SK-N-SH (cell line): ENCODE measurements at regions not wholly inside any gene's neighbourhood (a gene's known extent, or its start where the extent isn't known, plus 50 kb on each side); places are given as distances from the start of the nearest gene placed in this dataset.

ENCODE experiments used
- CHD2 ChIP-seq: fragments of 150-350 bp; IDR thresholded peaks from 2 replicates; pipeline ENCODE4 v1.6.1; 2018; ENCODE audit warnings: low read length; ENCODE audit not compliant: partially characterized antibody
- CTCF ChIP-seq: fragments of 200-600 bp; sonication (generic); IDR thresholded peaks from 2 replicates; pipeline ENCODE4 v1.6.1; 2017; ENCODE audit warnings: antibody characterized with exemption, mild to moderate bottlenecking, moderate library complexity
- ELF1 ChIP-seq: IDR thresholded peaks from 2 replicates; pipeline ENCODE4 v1.4.0; 2012
- EP300 ChIP-seq, 2 experiments: IDR thresholded peaks; 2 replicates each; pipeline versions ENCODE4 v1.4.0 to v1.6.1; 2012; ENCODE audit warnings: borderline replicate concordance in 1 of 2, low read depth in 1 of 2, low read length in 1 of 2
- FOSL2 ChIP-seq: IDR thresholded peaks from 2 replicates; pipeline ENCODE4 v1.4.0; 2012; ENCODE audit warnings: low read depth, mild to moderate bottlenecking, moderate library complexity, borderline replicate concordance
- FOXM1 ChIP-seq: IDR thresholded peaks from 2 replicates; pipeline ENCODE4 v1.4.0; 2012; ENCODE audit warnings: low read depth, mild to moderate bottlenecking
- GATA2 ChIP-seq: sonication (generic); formaldehyde crosslinking; IDR thresholded peaks from 2 replicates; pipeline ENCODE4 v1.5.0; 2020; ENCODE audit warnings: mild to moderate bottlenecking, missing genetic modification reagents
- JUND ChIP-seq: IDR thresholded peaks from 2 replicates; pipeline ENCODE4 v1.4.0; 2012
- POLR2AphosphoS5 ChIP-seq: IDR thresholded peaks from 2 replicates; pipeline ENCODE4 v1.6.1; 2012; ENCODE audit warnings: low read depth, low read length
- RFX5 ChIP-seq: IDR thresholded peaks from 2 replicates; pipeline ENCODE4 v1.6.1; 2012; ENCODE audit warnings: mild to moderate bottlenecking, improper control_type of control experiment, low read length
- RXRA ChIP-seq: IDR thresholded peaks from 2 replicates; pipeline ENCODE4 v1.4.0; 2012; ENCODE audit warnings: low read depth, mild to moderate bottlenecking, borderline replicate concordance
- SIN3A ChIP-seq: IDR thresholded peaks from 2 replicates; pipeline ENCODE4 v1.6.1; 2012; ENCODE audit warnings: low read depth, mild to moderate bottlenecking, low read length, moderate library complexity, borderline replicate concordance
- TF ChIP-seq, protein P1 (sequence below): IDR thresholded peaks from 2 replicates; pipeline ENCODE4 v1.6.1; 2012; ENCODE audit warnings: mild to moderate bottlenecking, low read depth, low read length, moderate library complexity

- no peak for TF ChIP-seq SIN3A
- TF ChIP-seq FOXM1: no peak
- no peak for TF ChIP-seq CTCF
- TF ChIP-seq RXRA: no peak
- TF ChIP-seq POLR2AphosphoS5: no peak
- TF ChIP-seq JUND: no peak
- no peak for TF ChIP-seq ELF1
- no peak for TF ChIP-seq RFX5
- TF ChIP-seq, protein P1, sequence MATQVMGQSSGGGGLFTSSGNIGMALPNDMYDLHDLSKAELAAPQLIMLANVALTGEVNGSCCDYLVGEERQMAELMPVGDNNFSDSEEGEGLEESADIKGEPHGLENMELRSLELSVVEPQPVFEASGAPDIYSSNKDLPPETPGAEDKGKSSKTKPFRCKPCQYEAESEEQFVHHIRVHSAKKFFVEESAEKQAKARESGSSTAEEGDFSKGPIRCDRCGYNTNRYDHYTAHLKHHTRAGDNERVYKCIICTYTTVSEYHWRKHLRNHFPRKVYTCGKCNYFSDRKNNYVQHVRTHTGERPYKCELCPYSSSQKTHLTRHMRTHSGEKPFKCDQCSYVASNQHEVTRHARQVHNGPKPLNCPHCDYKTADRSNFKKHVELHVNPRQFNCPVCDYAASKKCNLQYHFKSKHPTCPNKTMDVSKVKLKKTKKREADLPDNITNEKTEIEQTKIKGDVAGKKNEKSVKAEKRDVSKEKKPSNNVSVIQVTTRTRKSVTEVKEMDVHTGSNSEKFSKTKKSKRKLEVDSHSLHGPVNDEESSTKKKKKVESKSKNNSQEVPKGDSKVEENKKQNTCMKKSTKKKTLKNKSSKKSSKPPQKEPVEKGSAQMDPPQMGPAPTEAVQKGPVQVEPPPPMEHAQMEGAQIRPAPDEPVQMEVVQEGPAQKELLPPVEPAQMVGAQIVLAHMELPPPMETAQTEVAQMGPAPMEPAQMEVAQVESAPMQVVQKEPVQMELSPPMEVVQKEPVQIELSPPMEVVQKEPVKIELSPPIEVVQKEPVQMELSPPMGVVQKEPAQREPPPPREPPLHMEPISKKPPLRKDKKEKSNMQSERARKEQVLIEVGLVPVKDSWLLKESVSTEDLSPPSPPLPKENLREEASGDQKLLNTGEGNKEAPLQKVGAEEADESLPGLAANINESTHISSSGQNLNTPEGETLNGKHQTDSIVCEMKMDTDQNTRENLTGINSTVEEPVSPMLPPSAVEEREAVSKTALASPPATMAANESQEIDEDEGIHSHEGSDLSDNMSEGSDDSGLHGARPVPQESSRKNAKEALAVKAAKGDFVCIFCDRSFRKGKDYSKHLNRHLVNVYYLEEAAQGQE: no peak
- TF ChIP-seq FOSL2: no peak
- TF ChIP-seq GATA2 (CRISPR knock-in tag): no peak
- TF ChIP-seq EP300 (IDR thresholded peaks at IDR 0.05; ENCODE audit: borderline replicate concordance in 1 of 2, low read depth in 1 of 2, low read length in 1 of 2): no peak
- TF ChIP-seq CHD2: no peak
These were observed 53.3 kb upstream of the CISTR start for GRCh38 chr12:53805067-53805466.
